ENCODE measurements at regions not wholly inside any gene's neighbourhood (a gene's known extent, or its start where the extent isn't known, plus 50 kb on each side); places are given as distances from the start of the nearest gene placed in this dataset.
A peak's percentile ranks its signal among the peaks of the same experiment; 100 is the strongest.

DNA sequence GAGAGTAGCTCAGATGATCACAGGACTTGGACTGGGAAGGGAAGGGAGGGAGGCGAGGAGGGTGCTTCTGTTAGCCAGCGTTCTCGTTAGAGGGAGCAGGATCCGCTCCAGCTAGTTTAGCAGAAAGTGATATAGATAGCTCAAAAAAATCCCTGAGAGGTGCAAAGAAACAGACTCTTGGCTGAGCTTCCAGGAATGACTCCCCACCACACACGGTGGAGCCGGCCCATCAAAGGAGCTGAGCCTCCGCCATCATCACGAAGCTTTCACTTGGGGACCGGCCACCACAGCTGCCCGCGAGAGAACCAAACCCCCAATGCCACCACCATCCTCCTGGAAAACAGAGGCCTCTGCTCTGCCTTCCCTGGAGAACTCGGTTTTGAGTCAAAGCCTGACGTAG lies 124.6 kb upstream of the BCL2L14 start:
- H3K4me3 Mint-ChIP-seq: no peak overlapping the region
- H3K27ac Mint-ChIP-seq: no peak overlapping the region
- H3K36me3 Mint-ChIP-seq: no peaks in the 10 kb centered on the region
- H3K9me3 Mint-ChIP-seq (ENCODE audit: low read depth): no peaks in the 10 kb centered on the region
- peaks cover 3% of the 10 kb centered on the region for H3K4me1 Mint-ChIP-seq (ENCODE audit: low read depth)
- H3K27me3 Mint-ChIP-seq: no peaks in the 10 kb centered on the region

DNA sequence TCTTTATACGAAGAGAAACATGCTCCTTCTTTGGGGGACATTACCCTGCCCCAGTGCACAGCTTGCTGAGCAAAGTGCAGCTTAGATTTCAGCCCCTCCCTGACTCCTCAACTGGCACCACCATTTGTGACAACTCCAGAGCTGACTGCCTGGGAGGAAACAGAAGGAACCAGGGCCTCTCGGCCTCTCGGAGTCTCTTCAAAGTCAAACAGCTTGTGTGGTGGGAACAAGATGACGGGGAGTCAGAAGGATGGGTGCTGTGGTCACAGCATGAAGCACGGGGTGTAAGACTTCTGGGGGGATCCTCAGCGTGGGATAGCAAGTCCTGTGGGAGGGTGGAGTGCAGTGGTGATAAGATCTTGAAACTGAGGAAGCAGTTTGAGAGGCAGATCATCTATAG lies 123.5 kb upstream of the BCL2L14 start:
- H3K4me3 Mint-ChIP-seq: no peak overlapping the region
- H3K36me3 Mint-ChIP-seq: no peaks in the 10 kb centered on the region
- H3K27ac Mint-ChIP-seq: no peak overlapping the region
- no peaks in the 10 kb centered on the region for H3K27me3 Mint-ChIP-seq
- H3K9me3 Mint-ChIP-seq (ENCODE audit: low read depth): no peaks in the 10 kb centered on the region
- peaks cover 3% of the 10 kb centered on the region for H3K4me1 Mint-ChIP-seq (ENCODE audit: low read depth)

- Mint-ChIP-seq H3K36me3 (no peaks in the 10 kb centered on the region), H3K4me1 (ENCODE audit: low read depth) (peaks cover 10% of the 10 kb centered on the region), H3K4me3 (no peak overlapping the region), H3K27ac (no peak overlapping the region), H3K9me3 (ENCODE audit: low read depth) (no peaks in the 10 kb centered on the region), H3K27me3 (no peaks in the 10 kb centered on the region)
These were observed 120.9 kb upstream of the BCL2L14 start for GRCh38 chr12:11949738-11950411.

DNA sequence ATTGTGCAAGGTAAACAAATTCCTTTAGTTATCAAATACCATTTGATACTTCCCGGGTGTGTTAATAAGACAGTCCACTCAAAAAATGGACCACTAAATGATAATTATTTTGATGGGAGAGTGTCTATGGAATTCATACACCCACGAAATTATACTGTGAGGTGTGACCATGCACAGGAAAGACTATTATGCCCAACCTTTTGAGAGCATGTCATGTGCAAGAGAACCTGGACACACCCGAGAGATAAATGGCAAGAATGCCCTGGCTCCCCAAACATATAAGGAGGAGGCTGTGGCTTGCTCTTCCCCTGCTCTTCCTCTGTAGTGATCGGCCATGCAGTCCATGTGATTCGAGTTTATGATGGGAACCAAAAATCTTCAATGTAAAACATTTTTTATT lies 119.5 kb upstream of the BCL2L14 start:
- Mint-ChIP-seq H3K9me3 (ENCODE audit: low read depth) (no peaks in the 10 kb centered on the region), H3K4me3 (no peak overlapping the region), H3K36me3 (no peaks in the 10 kb centered on the region), H3K4me1 (ENCODE audit: low read depth) (peaks cover 10% of the 10 kb centered on the region), H3K27ac (no peak overlapping the region), H3K27me3 (peaks cover 1% of the 10 kb centered on the region)

DNA sequence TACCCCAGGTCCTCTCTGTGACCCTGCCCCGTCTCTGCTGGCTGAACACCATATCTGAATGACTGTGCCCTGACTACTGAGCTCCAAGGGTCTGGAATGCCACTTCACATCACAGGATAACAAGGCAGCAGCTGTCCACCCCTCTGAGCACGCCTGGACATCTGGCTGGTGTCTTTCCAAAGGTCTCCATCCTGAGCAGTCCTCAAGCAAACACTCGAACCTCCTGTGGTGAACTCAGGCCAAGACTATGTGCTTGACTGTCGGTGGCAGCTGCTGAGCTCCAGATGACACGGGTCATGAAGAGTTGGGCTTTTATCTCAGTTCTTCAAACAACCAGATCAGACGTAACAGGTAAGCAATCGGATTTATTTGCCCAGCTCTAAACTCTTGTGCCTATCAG lies 117.2 kb upstream of the BCL2L14 start:
- Mint-ChIP-seq H3K27me3 (peaks cover 3% of the 10 kb centered on the region), H3K36me3 (peaks cover 2% of the 10 kb centered on the region), H3K4me3 (no peak overlapping the region), H3K27ac (no peak overlapping the region), H3K4me1 (ENCODE audit: low read depth) (peaks cover 13% of the 10 kb centered on the region), H3K9me3 (ENCODE audit: low read depth) (no peaks in the 10 kb centered on the region)

DNA sequence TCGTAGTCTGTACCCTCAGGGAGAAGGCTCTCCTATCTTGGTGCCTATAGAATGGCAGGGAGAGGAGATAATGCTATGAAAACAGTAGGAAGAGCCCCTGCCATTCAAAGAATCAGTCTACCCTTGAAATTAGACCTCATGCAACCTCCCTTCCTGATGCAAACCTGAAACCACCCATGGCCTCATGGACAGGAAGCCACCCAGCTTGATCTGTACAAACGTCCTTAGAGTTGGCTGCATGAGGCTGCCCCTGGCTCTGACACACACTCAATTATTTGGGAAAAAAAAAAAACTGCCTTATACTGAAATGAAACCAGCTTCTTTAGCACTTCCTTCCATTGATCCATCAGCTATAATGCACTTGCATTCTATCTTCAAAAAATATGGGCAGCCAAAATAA lies 116.6 kb upstream of the BCL2L14 start:
- no peak overlapping the region for H3K4me3 Mint-ChIP-seq
- H3K9me3 Mint-ChIP-seq (ENCODE audit: low read depth): no peaks in the 10 kb centered on the region
- H3K27me3 Mint-ChIP-seq: peaks cover 3% of the 10 kb centered on the region
- H3K27ac Mint-ChIP-seq: no peak overlapping the region
- H3K36me3 Mint-ChIP-seq: peaks cover 2% of the 10 kb centered on the region
- H3K4me1 Mint-ChIP-seq (ENCODE audit: low read depth): peaks cover 19% of the 10 kb centered on the region

- no peak overlapping the region for H3K4me3 Mint-ChIP-seq
- no peaks in the 10 kb centered on the region for H3K9me3 Mint-ChIP-seq (ENCODE audit: low read depth)
These were observed 112.3 kb upstream of the BCL2L14 start for GRCh38 chr12:11958221-11959091.

GRCh38 chr12:11959117-11959823 lies 111.5 kb upstream of the BCL2L14 start:
- Mint-ChIP-seq H3K4me3 (no peak overlapping the region), H3K4me1 (ENCODE audit: low read depth) (peaks cover 16% of the 10 kb centered on the region), H3K27ac (peak overlapping the region; percentile 66), H3K27me3 (peaks cover 3% of the 10 kb centered on the region), H3K36me3 (peaks cover 2% of the 10 kb centered on the region), H3K9me3 (ENCODE audit: low read depth) (no peaks in the 10 kb centered on the region)

More at GRCh38 chr12:11958221-11959091, 112.3 kb upstream of the BCL2L14 start:
- Mint-ChIP-seq H3K27me3 (peaks cover 3% of the 10 kb centered on the region), H3K27ac (peak overlapping the region; percentile 66), H3K4me1 (ENCODE audit: low read depth) (peaks cover 19% of the 10 kb centered on the region), H3K36me3 (peaks cover 2% of the 10 kb centered on the region)

DNA sequence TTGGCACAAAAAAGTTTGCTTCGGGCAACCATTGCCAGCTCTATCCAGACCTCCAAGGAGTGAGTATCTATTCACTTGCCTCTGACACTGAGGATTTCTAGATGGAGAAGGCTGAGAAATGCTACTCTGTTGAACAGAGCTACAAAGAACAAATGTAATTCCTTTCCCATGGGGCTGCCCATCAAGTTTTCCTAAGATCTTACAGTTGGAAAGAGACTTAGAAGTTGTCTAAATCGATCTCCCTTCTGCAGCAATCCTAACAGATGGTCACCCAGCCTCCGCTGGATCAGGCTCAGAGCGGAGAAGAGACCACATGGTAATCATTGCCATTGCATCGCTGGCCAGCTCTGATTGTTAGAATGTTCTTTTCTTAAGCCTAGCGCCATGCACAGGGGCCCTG lies 110.1 kb upstream of the BCL2L14 start:
- Mint-ChIP-seq H3K36me3 (peaks cover 2% of the 10 kb centered on the region), H3K9me3 (ENCODE audit: low read depth) (no peaks in the 10 kb centered on the region), H3K4me1 (ENCODE audit: low read depth) (peaks cover 12% of the 10 kb centered on the region), H3K27me3 (peaks cover 3% of the 10 kb centered on the region), H3K27ac (no peak overlapping the region), H3K4me3 (no peak overlapping the region)

GRCh38 chr12:11961686-11962085 lies 109.1 kb upstream of the BCL2L14 start:
- H3K27ac Mint-ChIP-seq: no peak overlapping the region

GRCh38 chr12:11962860-11963259 lies 107.9 kb upstream of the BCL2L14 start:
- Mint-ChIP-seq H3K9me3 (ENCODE audit: low read depth) (no peaks in the 10 kb centered on the region), H3K27me3 (peaks cover 2% of the 10 kb centered on the region), H3K36me3 (peaks cover 2% of the 10 kb centered on the region), H3K27ac (no peak overlapping the region), H3K4me3 (no peak overlapping the region), H3K4me1 (ENCODE audit: low read depth) (peaks cover 15% of the 10 kb centered on the region)

More at GRCh38 chr12:11961686-11962085, 109.1 kb upstream of the BCL2L14 start:
- Mint-ChIP-seq H3K4me1 (ENCODE audit: low read depth) (peaks cover 12% of the 10 kb centered on the region), H3K4me3 (no peak overlapping the region), H3K36me3 (peaks cover 2% of the 10 kb centered on the region), H3K27me3 (peaks cover 2% of the 10 kb centered on the region), H3K9me3 (ENCODE audit: low read depth) (no peaks in the 10 kb centered on the region)

DNA sequence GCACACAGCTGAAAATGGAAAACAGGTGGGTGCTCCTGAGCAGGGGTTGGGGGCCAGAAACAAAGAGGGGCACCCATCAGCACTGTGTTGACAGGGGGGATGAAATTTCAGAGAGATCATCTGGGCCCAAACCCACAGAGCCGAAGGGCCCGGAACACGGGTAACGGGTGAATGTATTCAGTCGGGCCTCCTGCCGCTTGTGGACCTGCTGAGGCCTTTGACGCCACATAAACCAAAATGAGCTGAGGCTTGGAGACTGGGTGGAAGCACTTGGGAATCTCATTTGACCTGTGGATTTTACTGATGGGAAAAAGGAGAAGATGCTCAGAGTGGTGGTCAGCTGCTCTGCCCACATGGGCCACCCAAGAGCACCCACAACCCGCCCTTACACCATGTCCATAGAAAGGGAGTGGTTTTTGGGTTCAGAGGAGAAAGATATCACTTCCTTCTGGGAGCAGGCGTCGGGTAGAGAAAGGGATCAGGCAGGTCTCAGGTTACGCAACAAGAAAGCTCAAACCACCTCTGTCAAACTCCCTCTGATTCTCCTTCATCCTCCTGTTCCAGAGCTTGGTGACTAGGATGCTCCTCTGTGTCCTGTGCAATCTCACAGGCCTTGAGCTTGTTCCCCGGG lies 106.8 kb upstream of the BCL2L14 start:
- Mint-ChIP-seq H3K9me3 (ENCODE audit: low read depth) (no peaks in the 10 kb centered on the region), H3K4me3 (no peak overlapping the region), H3K36me3 (peaks cover 2% of the 10 kb centered on the region), H3K27ac (no peak overlapping the region), H3K4me1 (ENCODE audit: low read depth) (peaks cover 4% of the 10 kb centered on the region), H3K27me3 (no peaks in the 10 kb centered on the region)

- Mint-ChIP-seq H3K4me1 (ENCODE audit: low read depth) (peaks cover 2% of the 10 kb centered on the region), H3K36me3 (peaks cover 2% of the 10 kb centered on the region), H3K27me3 (no peaks in the 10 kb centered on the region), H3K27ac (no peak overlapping the region), H3K9me3 (ENCODE audit: low read depth) (no peaks in the 10 kb centered on the region), H3K4me3 (no peak overlapping the region)
These were observed 105.4 kb upstream of the BCL2L14 start for GRCh38 chr12:11965258-11965910.

GRCh38 chr12:11967376-11968047 lies 103.2 kb upstream of the BCL2L14 start:
- Mint-ChIP-seq H3K27me3 (no peaks in the 10 kb centered on the region), H3K9me3 (ENCODE audit: low read depth) (no peaks in the 10 kb centered on the region), H3K4me1 (ENCODE audit: low read depth) (peaks cover 2% of the 10 kb centered on the region), H3K27ac (peak overlapping the region; percentile 9), H3K36me3 (peaks cover 2% of the 10 kb centered on the region), H3K4me3 (no peak overlapping the region)

Data from activated naive CD8-positive, alpha-beta T cell (primary cell).